GM21381 (cell line): ENCODE measurements at regions not wholly inside any gene's neighbourhood (a gene's known extent, or its start where the extent isn't known, plus 50 kb on each side); places are given as distances from the start of the nearest gene placed in this dataset.
"Not testable (repeated sequence)": the region's sequence is repeated elsewhere in the genome, so short reads cannot be mapped to it uniquely, and the experiment has no call there.

Source experiments
- ATAC-seq: cut with Tn5 transposase; IDR thresholded peaks from one replicate; pipeline ENCODE4 v1.9.1; 2021; ENCODE audit warnings: mild to moderate bottlenecking, moderate library complexity; ENCODE audit not compliant: unreplicated experiment

DNA sequence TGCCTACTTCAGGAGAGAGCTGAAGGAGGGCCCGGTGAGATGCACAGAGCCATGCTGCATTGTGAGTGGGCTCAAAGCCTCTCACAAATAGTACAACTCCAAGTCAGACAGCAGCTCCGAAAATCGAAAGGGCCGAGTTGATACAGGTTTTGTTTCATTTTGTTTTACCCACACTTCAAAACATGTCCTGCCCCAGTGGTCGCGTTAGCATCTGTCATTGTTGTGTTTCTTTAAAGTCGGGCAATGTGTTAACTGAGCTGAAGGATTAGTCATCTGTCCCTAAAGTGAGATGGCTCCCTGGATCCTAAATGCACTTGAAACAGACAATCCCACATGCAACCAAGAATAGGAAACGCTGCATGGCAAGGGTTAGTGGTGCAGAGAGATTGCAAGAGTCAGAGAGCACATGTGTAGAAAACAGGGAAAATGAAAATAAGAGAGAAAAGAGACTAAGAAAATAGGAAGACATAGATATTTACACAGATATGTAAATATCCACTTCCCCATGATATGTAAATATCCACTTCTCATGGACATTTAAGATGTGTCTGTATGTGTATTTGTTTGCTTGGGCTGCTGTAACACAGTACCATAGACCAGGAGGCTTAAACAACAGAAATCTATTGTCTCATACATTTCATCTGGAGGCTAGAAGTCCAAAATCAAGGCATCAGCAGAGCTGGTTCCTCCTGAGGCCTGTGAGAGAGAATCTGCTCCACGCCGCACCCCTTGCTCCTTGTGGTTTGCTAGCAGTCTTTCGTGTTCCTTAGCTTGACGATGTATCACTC is 131.4 kb upstream of the RAB4A start:
- no peak for ATAC-seq

GRCh38 chr1:229140119-229140396 is 130.9 kb upstream of the RAB4A start:
- ATAC-seq, result no peak

DNA sequence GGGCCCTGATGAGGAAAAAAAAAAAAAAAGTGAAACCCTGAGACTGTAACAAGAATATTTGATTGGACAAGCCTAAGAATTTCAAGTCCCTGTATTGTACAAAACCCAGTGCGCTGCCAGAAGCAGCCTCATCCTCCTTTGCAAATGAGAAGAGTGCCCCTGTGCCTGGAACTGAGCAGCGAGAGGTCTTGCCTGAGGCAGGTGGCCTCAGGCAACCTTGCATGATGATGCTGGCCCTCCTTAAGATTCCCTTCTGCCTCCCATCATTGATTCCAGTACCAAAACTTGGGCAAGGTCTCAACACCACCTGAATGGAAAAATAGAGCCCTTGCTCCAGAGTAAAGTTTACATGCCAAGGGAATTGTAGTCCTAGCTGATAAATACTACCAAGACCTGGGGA is 129.6 kb upstream of the RAB4A start:
- no peak for ATAC-seq

- ATAC-seq, result no peak
These were observed 129.1 kb upstream of the RAB4A start for GRCh38 chr1:229141689-229142377.

GRCh38 chr1:229142471-229142870 is 128.4 kb upstream of the RAB4A start:
- ATAC-seq, result no peak

DNA sequence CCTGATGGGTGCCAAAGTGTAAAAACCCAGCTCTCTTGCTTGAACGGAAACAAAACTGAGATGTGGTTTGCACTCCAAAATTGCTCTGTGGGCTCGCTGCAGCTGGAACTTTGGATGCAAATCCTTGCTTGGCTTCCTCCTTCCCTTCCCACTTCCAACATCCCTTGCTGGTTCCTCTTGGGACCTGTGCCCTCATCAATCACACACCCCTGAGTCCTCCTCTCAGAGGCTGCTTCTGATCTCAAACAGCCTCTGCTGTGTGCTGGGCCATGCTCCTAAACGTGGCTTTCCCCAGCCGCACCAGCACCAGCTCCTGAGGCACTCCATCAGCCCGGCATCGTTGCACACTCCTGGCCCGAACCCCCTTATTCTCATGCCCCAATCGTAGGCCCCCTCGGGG is 124.3 kb upstream of the RAB4A start:
- no peak for ATAC-seq

- ATAC-seq, result no peak
These were observed 123.8 kb upstream of the RAB4A start for GRCh38 chr1:229147072-229147471.

DNA sequence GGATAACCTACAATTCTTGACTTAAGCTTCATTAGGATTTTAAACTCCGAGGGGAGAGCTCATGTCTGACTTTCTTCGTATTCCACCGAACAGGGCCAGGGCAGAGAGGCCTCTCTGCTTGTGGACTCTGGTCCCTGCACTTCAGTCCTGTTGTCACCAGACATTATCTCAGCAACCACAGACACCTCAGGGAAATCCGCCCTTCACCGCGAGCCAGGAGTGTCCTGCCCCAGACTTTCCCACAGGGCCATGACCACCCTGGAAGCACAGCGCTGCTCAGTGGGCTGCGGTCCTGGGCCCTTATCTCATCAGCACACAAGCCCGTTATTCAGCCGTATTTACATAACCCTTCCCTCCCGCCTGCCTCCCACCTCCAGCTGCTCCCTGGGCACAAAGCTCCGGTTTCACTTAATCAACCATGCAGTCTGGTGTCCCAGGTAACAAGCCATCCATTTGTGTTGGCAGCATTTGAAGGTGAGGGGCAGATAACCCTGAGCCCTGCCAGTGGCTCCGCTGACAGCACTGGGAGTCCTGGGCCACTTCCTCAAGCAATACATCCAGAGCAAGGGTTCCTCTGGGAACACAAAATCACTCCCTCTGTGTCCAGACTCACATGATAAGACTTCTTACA is 122.8 kb upstream of the RAB4A start:
- ATAC-seq, result no peak

DNA sequence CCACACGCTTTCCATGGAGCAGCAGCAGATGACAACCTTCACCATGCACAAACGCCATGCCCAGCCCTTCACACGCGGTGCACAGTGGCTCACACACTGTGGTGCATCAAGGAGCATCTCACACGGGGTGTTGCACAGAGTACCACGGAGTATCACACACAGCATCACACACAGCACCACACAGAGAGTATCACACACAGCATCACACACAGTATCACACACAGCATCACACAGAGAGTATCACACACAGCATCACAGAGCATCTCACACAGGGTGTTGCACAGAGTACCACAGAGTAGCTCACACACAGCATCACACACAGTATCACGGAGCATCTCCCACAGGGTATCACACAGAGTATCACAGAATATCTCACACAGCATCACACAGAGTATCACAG is 122.2 kb upstream of the RAB4A start:
- no peak for ATAC-seq

DNA sequence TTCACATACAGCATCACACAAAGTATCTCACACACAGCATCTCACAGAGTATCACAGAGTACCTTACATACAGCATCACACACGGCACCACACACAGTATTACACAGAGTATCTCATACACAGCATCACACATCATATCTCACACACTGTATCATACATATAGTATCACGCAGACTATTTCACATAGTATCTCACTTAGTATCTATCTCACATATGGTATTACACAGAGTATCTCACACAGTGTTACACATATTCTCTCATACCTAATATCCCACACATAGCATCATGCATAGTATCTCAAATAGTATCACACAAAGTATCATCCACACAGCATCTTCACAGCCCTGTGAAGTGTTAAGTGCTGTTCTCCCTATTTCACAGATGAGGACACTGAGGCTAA is 121.5 kb upstream of the RAB4A start:
- ATAC-seq, result no peak

DNA sequence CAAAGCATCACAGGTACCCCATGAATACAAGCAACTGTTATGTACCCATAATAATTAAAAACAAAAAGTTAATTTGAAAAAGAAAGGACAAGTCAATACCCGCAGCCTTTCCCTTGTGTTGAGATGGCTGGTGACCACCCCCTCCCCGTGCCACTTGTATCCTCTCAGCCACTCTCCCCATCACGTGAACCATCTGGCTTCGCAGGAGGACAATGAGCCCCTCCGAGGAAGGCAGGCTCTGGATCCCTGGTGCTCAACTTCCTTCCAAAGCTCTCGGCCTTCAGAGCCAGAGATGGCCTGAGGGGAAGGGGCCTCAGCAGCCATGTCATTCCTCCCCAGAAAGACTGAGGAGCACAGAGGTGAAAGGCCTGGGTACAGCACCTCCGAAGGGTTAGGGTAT is 120.4 kb upstream of the RAB4A start:
- ATAC-seq, result no peak

GRCh38 chr1:229151412-229151811 is 119.5 kb upstream of the RAB4A start:
- ATAC-seq, result not testable (repeated sequence)

- no peak for ATAC-seq
These were observed 118.6 kb upstream of the RAB4A start for GRCh38 chr1:229152311-229152710.

DNA sequence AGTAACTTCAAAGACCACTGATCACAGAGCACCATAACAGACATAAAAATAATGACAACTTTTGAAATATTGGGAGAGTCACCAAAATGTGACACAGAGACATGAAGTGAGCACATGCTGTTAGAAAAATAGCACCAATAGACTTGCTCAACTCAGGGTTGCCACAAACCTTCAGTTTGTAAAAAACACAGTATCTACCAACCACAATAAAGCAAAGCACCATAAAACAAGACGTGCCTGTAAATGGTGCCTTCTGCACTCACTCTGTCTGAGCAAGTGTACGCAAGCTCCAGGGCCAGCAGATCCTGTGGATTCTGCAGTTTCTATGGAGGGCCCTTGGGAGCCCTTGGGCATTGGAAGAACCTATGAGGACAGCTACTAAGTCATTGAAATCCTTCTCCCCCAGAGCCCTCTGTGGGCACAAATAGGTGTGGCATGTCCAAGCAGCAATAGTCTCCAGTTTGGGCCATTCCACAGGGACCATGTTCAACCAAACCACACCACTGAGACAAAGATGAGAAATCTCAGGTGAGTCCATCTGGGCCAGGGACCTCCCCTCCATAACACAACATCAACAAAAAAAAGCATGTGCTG is 116.9 kb upstream of the RAB4A start:
- no peak for ATAC-seq

DNA sequence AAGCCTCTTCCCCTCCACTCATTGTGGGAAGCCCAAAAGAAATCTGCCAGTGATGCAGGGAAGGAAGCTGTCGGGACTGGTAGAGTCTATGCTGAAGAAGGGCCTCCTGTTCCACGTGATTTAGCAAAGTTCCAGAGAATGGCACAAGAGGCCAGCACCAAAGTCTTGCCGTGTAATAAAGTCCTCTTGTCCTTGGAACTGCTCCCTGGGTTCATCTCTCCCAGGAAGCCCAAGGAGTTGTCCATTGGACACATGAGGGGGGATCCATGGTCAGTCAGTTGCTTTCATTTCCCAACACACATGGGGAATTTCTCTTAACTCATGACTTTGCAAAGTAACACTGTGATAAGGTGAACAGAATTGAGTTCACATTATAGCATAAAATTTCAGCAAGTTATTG is 116.1 kb upstream of the RAB4A start:
- ATAC-seq, result no peak

DNA sequence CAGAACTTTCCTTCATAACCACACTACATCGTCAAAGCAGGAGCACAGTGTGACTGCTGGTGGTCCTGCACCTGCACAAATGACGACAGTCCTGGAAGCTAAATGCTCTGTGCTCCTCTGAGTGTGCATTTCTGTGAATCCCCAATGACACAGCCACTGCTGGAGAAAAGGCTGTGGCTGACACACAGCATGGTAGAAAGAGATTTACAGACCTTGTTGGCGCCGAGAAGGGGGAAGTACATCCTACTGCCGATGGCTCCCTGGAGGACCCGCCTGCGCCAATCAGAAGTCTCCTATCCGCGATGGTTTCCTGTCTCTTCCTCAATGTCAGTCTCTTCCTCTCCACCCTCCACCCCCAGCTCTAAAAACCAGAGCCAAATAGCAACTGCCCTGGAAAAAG is 115.4 kb upstream of the RAB4A start:
- no peak for ATAC-seq

DNA sequence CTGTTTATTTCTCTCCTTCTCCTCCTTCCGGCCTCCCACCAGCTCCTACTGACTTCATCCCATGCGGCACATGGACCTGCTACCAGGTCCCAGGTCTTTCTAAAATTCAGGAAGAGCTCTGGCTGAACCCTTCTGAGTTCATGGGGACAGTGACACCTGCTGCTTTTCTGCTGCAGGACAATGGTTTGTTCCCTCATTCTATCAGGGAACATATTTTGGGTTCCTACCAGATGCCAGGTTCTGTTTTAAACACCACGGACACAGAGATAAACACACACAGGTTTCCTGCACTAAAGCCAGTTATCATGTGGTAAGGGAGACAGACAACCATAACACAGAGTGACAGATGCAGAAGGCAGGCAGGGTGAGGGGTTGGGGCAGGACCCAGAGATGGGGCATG is 114.0 kb upstream of the RAB4A start:
- no peak for ATAC-seq

DNA sequence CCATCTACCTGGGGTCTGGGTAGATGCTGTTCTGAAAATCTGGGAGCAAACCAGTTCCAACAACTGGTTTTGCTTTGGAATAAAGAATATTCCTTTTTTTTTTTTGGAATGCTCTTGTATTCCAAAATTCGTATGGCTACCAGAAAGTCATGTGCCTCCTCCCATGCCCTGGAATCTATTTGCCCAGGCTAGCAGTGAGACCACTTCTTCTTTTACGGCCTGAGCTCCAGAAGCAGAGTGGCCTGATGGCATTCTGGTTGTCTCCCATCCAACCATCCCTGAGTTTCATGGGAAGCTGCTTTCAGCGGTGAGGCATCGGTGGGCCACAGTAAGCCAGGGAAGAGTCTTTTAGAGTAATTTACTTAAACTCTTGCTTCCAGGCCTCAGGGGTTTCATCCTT is 113.4 kb upstream of the RAB4A start:
- no peak for ATAC-seq

DNA sequence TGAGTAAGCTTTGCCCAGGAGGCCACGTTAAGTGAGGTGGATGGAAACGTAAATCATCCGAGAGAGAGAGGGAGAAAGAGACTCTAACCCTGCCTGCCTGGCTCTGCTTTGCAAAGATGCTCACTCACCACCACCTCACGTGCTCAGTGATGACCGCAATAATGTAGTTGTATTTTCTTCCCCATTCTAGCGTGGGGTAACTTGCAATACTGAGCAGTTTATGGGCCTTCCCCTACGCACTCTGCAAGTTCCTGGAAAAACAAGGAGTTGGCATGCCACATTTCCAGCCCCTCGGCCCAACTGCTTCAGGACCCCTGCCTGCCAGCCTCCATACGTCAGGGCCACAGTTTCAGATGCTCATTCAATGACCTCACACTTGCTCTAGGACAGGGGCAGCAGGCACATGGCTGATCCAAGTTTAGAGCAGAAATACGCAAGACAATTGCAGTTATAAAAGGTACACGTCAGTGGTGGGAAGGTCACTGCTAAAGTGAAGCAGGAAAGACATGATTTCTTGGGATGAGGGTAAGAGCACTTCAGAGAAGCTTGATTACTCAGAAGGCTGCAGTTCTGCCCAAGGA is 112.5 kb upstream of the RAB4A start:
- ATAC-seq, result no peak

DNA sequence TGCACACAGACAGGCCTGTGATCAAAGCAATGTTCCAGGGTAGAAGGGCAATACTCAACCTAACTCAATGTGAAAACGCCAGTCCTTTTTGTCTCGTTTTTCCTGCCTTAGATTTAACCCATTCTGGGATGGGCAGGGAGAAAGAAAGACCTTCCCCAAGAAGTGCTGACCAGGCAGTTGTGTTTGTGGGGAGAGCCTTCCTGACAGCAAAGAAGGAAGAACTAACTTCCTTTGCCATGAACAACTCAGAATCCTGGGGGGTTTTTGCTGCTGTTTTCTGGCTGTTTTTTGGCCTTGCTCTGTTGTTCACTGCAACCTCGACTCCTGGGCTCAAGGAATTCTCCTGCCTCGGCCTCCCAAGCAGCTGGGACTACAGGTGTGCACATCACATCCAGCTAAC is 112.0 kb upstream of the RAB4A start:
- no peak for ATAC-seq

- no peak for ATAC-seq
These were observed 111.0 kb upstream of the RAB4A start for GRCh38 chr1:229159668-229160544.
